GM12865 (cell line): ENCODE measurements at regions not wholly inside any gene's neighbourhood (a gene's known extent, or its start where the extent isn't known, plus 50 kb on each side); places are given as distances from the start of the nearest gene placed in this dataset.

Experiments
- DNase-seq: peaks from one replicate; pipeline ENCODE4 v3.0.0; 2010; ENCODE audit warnings: low read depth
- H3K4me3 ChIP-seq: 2 replicates; pipeline ENCODE4 v1.5.1; 2011; ENCODE audit warnings: mild to moderate bottlenecking, low read depth, low read length, control low read depth
- CTCF ChIP-seq: IDR thresholded peaks from 2 replicates; pipeline ENCODE4 v1.5.1; 2011; ENCODE audit warnings: low read length, control low read depth, low read depth, inconsistent platforms; ENCODE audit not compliant: insufficient read depth; ENCODE audit errors: missing control alignments

- no peak for TF ChIP-seq CTCF
- H3K4me3 ChIP-seq: no peak overlapping the region
- peak; percentile 9 for DNase-seq
Observed at GRCh38 chr10:92789067-92789466, 59.3 kb upstream of the EXOC6 start.

- no peak overlapping the region for H3K4me3 ChIP-seq
- no peak for TF ChIP-seq CTCF
- DNase-seq: no peak
Observed at GRCh38 chr10:92789786-92790185, 58.5 kb upstream of the EXOC6 start.

DNA sequence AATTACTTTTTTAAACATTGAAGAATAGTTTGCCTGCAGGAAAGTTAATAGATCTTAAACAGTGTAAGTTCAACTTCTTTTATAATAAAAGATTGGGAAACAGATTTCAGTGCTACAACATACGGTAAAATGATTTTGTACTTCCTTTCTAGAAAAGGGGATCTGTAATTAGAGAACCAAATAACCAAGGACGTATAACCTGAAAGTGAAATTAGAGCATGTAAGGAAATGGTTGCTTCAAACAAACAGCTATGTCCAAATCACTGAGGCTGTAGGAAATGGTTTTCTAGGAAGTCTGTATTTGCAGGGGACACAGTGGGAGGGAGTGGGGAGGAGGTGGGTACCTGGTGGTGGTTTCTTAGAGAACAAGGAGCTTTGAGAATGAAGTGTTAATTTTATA, 57.9 kb upstream of the EXOC6 start:
- peak; percentile 5 for DNase-seq
- TF ChIP-seq CTCF: no peak
- H3K4me3 ChIP-seq: no peak overlapping the region

DNA sequence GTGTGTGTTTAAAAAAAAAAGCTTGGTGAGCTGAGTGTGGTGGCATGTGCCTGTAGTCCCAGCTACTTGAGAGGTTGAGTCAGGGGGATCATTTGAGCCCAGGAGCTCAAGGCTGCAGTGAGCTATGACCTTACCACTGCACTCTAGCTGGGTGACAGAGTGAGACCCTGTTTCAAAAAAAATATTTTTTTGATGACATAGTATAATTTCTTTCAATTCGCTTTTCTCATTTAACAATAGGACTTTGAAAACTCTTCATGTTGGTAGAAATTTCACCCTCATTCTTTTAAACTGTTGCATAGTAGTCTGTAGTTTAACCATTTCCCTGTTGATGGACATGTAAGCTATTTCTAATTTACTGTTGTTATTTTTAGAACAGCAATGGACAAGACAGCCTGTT, 55.7 kb upstream of the EXOC6 start:
- no peak for DNase-seq
- no peak overlapping the region for H3K4me3 ChIP-seq
- no peak for TF ChIP-seq CTCF
